Myocyte (in vitro differentiated cells): ENCODE measurements at regions not wholly inside any gene's neighbourhood (a gene's known extent, or its start where the extent isn't known, plus 50 kb on each side); places are given as distances from the start of the nearest gene placed in this dataset.

ENCODE experiments used
- DNase-seq: peaks from one replicate; pipeline ENCODE4 v3.0.0-alpha.2; 2012; ENCODE audit warnings: low read depth

DNA sequence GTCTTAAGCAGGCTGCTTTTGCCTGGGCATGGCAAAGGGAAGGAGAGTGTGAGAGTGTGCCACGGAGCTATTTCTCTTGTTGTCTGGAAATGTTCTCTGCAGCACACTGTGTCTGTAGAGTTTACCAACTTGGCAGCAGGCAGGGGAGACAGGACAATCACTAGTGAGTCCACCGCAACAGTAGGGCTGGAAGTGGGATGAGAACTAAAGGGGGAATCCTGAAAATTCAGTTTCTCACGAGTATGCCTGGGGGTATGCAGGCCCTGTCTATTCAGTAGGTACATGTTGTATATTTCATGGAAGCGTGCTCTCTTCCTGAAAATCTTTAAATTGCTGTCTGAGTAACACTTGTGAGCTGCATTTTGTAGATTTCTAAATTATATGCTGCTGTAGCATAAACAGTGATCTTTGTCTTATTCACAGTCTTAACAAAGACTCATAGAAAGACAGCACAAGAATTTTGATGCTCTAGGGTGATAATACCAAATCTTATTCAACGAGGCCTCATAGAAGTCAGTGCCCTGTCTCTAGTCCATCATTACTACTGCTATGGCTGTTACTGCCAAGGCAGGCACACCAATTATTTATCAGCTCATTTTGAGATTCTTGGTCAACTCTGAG, 200.4 kb upstream of the LEF1 start:
- no peak for DNase-seq

GRCh38 chr4:108367751-108368150, 199.0 kb upstream of the LEF1 start:
- no peak for DNase-seq

DNA sequence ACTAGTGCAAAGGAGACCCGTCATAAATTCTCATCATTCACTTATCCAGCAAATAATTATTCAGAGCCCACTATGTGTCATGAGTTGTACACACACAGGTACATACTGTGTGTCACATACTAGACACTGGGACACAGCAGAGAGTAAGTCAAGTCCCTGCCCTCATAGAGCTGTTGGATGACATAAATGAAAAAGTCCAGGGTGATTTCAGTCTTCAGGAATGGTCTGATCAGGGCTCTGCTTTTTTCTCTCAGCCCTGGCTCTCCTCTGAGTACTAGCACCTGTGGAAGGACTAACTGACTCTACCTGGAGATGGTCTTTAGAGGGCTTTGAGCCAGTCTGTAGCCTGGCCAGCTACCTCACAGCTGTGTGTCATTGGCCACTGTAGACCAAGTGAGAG, 198.0 kb upstream of the LEF1 start:
- no peak for DNase-seq

DNA sequence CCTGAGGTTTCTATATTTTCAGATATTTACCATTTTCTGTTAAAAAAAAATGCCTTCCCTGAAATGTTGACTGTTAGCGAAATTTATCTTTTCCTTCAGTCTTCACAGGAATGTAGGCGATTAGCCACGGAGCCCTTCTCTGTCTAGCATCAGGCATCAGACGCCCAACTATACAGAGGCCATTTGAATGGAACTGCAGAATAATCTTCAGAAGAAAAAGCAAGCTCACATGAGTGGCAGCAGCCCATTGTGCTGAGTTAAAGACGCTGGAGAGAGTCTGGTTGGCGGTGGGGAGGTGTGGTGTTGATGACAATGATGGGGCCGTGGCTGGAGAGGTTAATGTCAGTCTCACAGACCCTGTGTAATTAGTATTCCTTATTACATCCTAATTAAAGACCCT, 196.8 kb upstream of the LEF1 start:
- no peak for DNase-seq

DNA sequence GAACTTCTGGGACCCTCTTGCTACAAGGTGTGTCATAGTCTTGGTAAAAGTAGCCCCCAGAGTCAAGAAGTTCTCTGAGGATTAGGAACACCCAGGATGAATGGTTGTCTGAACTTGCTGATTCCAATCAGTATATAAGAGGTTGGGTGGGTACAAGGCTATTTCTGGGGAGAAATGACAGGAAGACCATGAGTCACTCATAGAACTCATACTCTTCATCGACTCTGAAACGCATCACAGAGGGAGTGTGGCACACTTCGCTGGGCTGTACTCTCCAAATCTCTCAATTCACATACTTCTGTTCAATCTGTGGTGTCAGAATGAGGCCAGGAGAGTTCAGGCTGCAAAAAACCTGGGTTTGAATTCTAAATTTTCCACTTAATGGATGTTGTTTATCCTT, 193.2 kb upstream of the LEF1 start:
- no peak for DNase-seq

- DNase-seq: no peak
Observed at GRCh38 chr4:108361446-108361820, 192.7 kb upstream of the LEF1 start.

DNA sequence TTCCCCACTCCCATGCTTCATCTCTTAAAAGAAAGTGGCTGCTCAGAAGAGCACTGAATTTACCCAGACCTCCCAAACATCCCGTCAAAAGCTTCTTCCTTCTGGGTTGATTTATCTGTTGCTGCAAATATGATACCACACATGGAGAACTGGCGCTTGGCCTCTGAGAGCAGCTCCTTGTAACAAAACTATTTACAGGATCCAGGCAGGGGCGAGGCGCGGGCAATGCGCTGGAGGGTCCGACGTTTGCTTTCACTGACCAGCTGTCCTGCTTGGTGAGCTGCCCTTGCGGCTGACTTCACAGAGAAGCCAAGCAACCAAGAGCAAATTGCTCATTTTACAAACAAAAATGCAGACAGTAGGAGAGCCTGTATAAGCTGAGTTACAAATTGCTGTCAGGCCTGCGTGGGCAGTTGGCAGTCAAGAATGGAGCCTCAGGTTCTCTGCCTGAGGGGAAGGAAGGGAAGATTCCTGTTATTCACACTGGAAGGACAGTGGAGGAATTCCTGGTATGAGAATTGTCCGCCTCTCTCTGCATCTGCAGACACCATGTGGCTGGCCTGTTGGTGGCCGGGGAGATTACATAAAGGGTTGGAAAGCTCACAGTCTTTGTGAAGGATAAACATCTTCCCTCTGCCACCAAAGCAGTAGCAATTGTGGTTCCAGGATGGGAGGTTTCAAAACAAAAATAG, 192.2 kb upstream of the LEF1 start:
- peak; percentile 93 for DNase-seq

DNA sequence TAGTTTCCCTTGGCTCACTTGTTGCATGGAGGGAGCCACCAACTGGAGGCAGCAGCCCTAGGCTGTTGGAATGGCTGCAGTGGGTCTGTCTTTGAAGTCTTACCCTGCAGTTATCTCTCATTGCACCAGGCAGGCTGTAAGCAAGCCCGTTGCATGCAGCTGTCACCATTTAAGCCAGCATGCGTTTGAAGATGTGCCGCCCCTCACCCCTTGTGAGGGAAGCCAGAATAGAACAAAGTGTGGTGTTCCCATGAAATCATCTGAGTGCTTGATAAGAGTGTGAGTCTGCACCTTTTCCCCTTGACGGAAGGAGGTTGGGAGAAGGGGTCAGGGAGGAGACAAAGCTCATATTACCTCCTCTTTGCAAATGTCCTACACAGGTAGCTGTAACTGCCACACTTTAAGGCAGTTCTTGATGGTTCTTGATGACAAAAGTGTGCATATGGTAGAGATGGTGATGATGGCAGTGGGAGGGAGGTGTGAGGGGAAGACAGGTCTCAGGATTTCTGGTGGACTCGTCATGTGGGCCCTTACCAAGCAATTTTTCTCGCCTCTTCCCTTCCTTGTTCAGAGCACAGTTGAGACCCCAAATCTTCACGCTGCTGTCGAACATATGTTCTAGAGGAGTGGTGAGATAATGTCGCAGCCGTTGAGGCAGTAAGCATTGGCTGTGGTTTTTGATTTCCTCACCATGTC, 191.4 kb upstream of the LEF1 start:
- peak; percentile 86 for DNase-seq

GRCh38 chr4:108359130-108359985, 190.6 kb upstream of the LEF1 start:
- no peak for DNase-seq

DNA sequence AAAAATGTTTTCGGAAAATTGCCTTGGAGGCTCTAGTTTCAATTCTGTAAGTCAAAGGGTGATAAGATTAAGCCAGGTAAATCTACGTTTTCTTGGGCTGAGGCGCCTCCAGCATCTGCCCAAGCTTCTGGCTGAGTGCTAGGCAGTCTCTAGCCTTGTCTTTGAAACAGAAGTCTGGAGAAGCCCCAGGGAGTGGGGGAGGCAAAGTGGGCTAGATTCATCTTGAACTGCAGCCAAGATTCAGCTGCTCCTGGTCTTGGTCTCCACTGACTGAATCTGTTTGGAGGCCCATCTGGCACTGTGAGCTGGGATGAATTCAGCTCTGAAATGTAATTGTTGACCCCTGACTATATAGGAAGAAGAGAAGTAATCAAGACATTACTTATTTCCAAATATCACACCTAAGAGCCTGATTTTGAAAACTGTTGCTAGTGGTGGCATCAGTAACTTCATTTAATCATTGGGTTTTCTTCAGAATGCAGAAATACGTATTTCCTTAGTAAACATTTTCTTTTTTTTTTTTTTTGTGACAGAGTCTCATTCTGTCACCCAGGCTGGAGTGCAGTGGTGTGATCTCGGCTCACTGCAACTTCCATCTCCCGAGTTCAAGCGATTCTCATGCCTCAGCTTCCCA, 187.3 kb upstream of the LEF1 start:
- no peak for DNase-seq

GRCh38 chr4:108355186-108355901, 186.6 kb upstream of the LEF1 start:
- DNase-seq: no peak

GRCh38 chr4:108352664-108353308, 184.1 kb upstream of the LEF1 start:
- no peak for DNase-seq

GRCh38 chr4:108351791-108352190, 183.1 kb upstream of the LEF1 start:
- no peak for DNase-seq

GRCh38 chr4:108350332-108350731, 181.6 kb upstream of the LEF1 start:
- no peak for DNase-seq

- no peak for DNase-seq
Observed at GRCh38 chr4:108346818-108347210, 178.1 kb upstream of the LEF1 start.

GRCh38 chr4:108345862-108346817, 177.4 kb upstream of the LEF1 start:
- DNase-seq: peak; percentile 80

GRCh38 chr4:108342325-108342970, 173.7 kb upstream of the LEF1 start:
- no peak for DNase-seq

DNA sequence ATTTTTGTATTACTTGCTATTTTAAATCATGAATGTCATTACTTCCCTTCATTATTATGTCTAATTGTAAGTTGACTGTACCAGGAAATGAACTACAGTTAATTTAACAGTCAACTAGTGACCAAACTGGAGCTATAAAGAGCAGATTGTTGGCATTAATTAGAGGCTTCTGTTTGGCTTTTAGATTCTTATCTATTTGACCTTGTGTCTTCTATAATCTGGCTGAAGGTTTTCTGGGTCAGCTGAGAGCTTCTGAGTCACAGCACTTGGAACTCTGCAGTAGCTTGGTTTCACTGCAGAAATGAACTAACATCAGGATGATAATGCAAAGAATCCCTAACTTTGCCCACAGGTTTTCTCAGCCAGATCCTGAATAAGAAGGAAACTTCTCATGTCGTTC, 169.2 kb upstream of the LEF1 start:
- DNase-seq: peak; percentile 39
